A673 (cell line): ENCODE measurements at regions not wholly inside any gene's neighbourhood (a gene's known extent, or its start where the extent isn't known, plus 50 kb on each side); places are given as distances from the start of the nearest gene placed in this dataset.

ENCODE experiments used
- CTCF ChIP-seq: fragments of 300-800, 200-600 bp; sonication (generic); conservative IDR thresholded peaks from 2 replicates; pipeline ENCODE4 v1.5.1; 2017; ENCODE audit warnings: low read depth, mild to moderate bottlenecking, antibody characterized with exemption, low read length, moderate library complexity, mixed read lengths
- EZH2 ChIP-seq: fragments of 200-600 bp; sonication (generic); IDR thresholded peaks from 2 replicates; pipeline ENCODE4 v1.6.1; 2017; ENCODE audit warnings: borderline replicate concordance, low read depth, mild to moderate bottlenecking, mixed read lengths, antibody characterized with exemption, low read length; ENCODE audit not compliant: poor library complexity, severe bottlenecking

- no peak for TF ChIP-seq CTCF
- TF ChIP-seq EZH2, result no peak
Observed at GRCh38 chr20:6513599-6513998, 253.9 kb upstream of the BMP2 start.
